ENCODE measurements at regions not wholly inside any gene's neighbourhood (a gene's known extent, or its start where the extent isn't known, plus 50 kb on each side); places are given as distances from the start of the nearest gene placed in this dataset.

GRCh38 chr12:118874698-118875548, 106.4 kb upstream of the SRRM4 start:
- no peak for TF ChIP-seq POLR2AphosphoS5 (IDR thresholded peaks at IDR 0.05; ENCODE audit: low read depth, low read length)
- no peak for TF ChIP-seq SIN3A (IDR thresholded peaks at IDR 0.05; ENCODE audit: borderline replicate concordance, insufficient read depth, low read length)
- TF ChIP-seq TAF1 (IDR thresholded peaks at IDR 0.05; ENCODE audit: borderline replicate concordance, insufficient read depth, low read length), result no peak
- no peak for TF ChIP-seq FOXP2 (optimal IDR thresholded peaks at IDR 0.05; ENCODE audit: borderline replicate concordance, extremely low read depth, extremely low read length, insufficient read depth)
- no peak for TF ChIP-seq REST (IDR thresholded peaks at IDR 0.05; ENCODE audit: insufficient read depth in 1 of 2, low read depth in 2 of 2, low read length in 2 of 2)

GRCh38 chr12:118880720-118881493, 100.4 kb upstream of the SRRM4 start:
- TF ChIP-seq POLR2AphosphoS5 (IDR thresholded peaks at IDR 0.05; ENCODE audit: low read depth, low read length) (no peak), REST (IDR thresholded peaks at IDR 0.05; ENCODE audit: insufficient read depth in 1 of 2, low read depth in 2 of 2, low read length in 2 of 2) (no peak), SIN3A (IDR thresholded peaks at IDR 0.05; ENCODE audit: borderline replicate concordance, insufficient read depth, low read length) (no peak), FOXP2 (optimal IDR thresholded peaks at IDR 0.05; ENCODE audit: borderline replicate concordance, extremely low read depth, extremely low read length, insufficient read depth) (no peak), TAF1 (IDR thresholded peaks at IDR 0.05; ENCODE audit: borderline replicate concordance, insufficient read depth, low read length) (no peak)

- TF ChIP-seq REST (IDR thresholded peaks at IDR 0.05; ENCODE audit: insufficient read depth in 1 of 2, low read depth in 2 of 2, low read length in 2 of 2) (no peak), TAF1 (IDR thresholded peaks at IDR 0.05; ENCODE audit: borderline replicate concordance, insufficient read depth, low read length) (no peak), POLR2AphosphoS5 (IDR thresholded peaks at IDR 0.05; ENCODE audit: low read depth, low read length) (no peak), FOXP2 (optimal IDR thresholded peaks at IDR 0.05; ENCODE audit: borderline replicate concordance, extremely low read depth, extremely low read length, insufficient read depth) (no peak), SIN3A (IDR thresholded peaks at IDR 0.05; ENCODE audit: borderline replicate concordance, insufficient read depth, low read length) (no peak)
Observed at GRCh38 chr12:118884226-118884625, 97.1 kb upstream of the SRRM4 start.

- no peak for TF ChIP-seq FOXP2 (optimal IDR thresholded peaks at IDR 0.05; ENCODE audit: borderline replicate concordance, extremely low read depth, extremely low read length, insufficient read depth)
- no peak for TF ChIP-seq TAF1 (IDR thresholded peaks at IDR 0.05; ENCODE audit: borderline replicate concordance, insufficient read depth, low read length)
- no peak for TF ChIP-seq POLR2AphosphoS5 (IDR thresholded peaks at IDR 0.05; ENCODE audit: low read depth, low read length)
- TF ChIP-seq REST (IDR thresholded peaks at IDR 0.05; ENCODE audit: insufficient read depth in 1 of 2, low read depth in 2 of 2, low read length in 2 of 2), result no peak
- TF ChIP-seq SIN3A (IDR thresholded peaks at IDR 0.05; ENCODE audit: borderline replicate concordance, insufficient read depth, low read length), result no peak
Observed at GRCh38 chr12:118900993-118901392, 80.3 kb upstream of the SRRM4 start.
